SU-DHL-6 (cell line): ENCODE measurements at regions not wholly inside any gene's neighbourhood (a gene's known extent, or its start where the extent isn't known, plus 50 kb on each side); places are given as distances from the start of the nearest gene placed in this dataset.

Source experiments
- H2AFZ ChIP-seq: fragments of 200-600 bp; sonication (generic); 2 replicates; pipeline ENCODE4 v1.6.1; 2014; ENCODE audit warnings: low read depth, mild to moderate bottlenecking, moderate library complexity, mixed read lengths, antibody characterized with exemption, low read length; ENCODE audit not compliant: severe bottlenecking
- H3F3A ChIP-seq: fragments of 200-600 bp; shearing (Covaris generic); 2 replicates; pipeline ENCODE4 v1.6.0; 2016; ENCODE audit warnings: antibody characterized with exemption, mild to moderate bottlenecking; ENCODE audit not compliant: insufficient read depth
- H3K27ac ChIP-seq: fragments of 200-600 bp; sonication (generic); 2 replicates; pipeline ENCODE4 v1.5.1; 2016; ENCODE audit warnings: low read depth, mild to moderate bottlenecking, low read length, moderate library complexity, mixed read lengths
- H3K27me3 ChIP-seq: fragments of 200-600 bp; sonication (generic), shearing (Covaris generic); 2 replicates; pipeline ENCODE4 v1.6.0; 2014; ENCODE audit warnings: mild to moderate bottlenecking, low read length
- H3K36me3 ChIP-seq: fragments of 200-600 bp; sonication (generic); 2 replicates; pipeline ENCODE4 v1.6.1; 2014; ENCODE audit warnings: mild to moderate bottlenecking, low read length, mixed read lengths
- H3K4me2 ChIP-seq: fragments of 300-600, 200-600 bp; shearing (Covaris generic), sonication (generic); 2 replicates; pipeline ENCODE4 v1.6.0; 2014; ENCODE audit warnings: low read length, low read depth, mild to moderate bottlenecking; ENCODE audit not compliant: poor library complexity, severe bottlenecking
- H3K4me3 ChIP-seq: fragments of 200-600 bp; sonication (generic); 2 replicates; pipeline ENCODE4 v1.5.1; 2014; ENCODE audit warnings: antibody characterized with exemption, low read length, mild to moderate bottlenecking, mixed read lengths; ENCODE audit not compliant: insufficient read depth, poor library complexity, severe bottlenecking
- H3K79me2 ChIP-seq: fragments of 200-600 bp; sonication (generic); 2 replicates; pipeline ENCODE4 v1.6.1; 2014; ENCODE audit warnings: mild to moderate bottlenecking, low read length, moderate library complexity; ENCODE audit not compliant: insufficient read depth
- H3K9ac ChIP-seq: fragments of 200-600 bp; sonication (generic); 2 replicates; pipeline ENCODE4 v1.7.0; 2014; ENCODE audit warnings: mild to moderate bottlenecking, low read length
- H3K9me2 ChIP-seq: fragments of 200-600 bp; sonication (generic); replicated peaks from 2 replicates; pipeline ENCODE4 v1.6.1; 2014; ENCODE audit warnings: low read length; ENCODE audit not compliant: insufficient read depth
- H3K9me3 ChIP-seq: fragments of 200-600 bp; sonication (generic); 2 replicates; pipeline ENCODE4 v1.6.1; 2014; ENCODE audit warnings: low read length, mixed read lengths; ENCODE audit not compliant: insufficient read depth
- H4K20me1 ChIP-seq: fragments of 200-600 bp; sonication (generic); 2 replicates; pipeline ENCODE4 v1.6.1; 2014; ENCODE audit warnings: low read depth, mild to moderate bottlenecking, antibody characterized with exemption, low read length, moderate library complexity, mixed read lengths
- CTCF ChIP-seq: fragments of 200-600 bp; sonication (generic); IDR thresholded peaks from one replicate; pipeline ENCODE4 v1.5.1; 2017; ENCODE audit warnings: antibody characterized with exemption, mild to moderate bottlenecking, low read length, moderate library complexity; ENCODE audit not compliant: insufficient read depth, poor library complexity, severe bottlenecking
- EZH2phosphoT487 ChIP-seq: fragments of 200-600 bp; sonication (generic), shearing (Covaris generic); conservative IDR thresholded peaks from 2 replicates; pipeline ENCODE4 v1.6.1; 2018; ENCODE audit warnings: mild to moderate bottlenecking, antibody characterized with exemption, low read length, moderate library complexity, mixed read lengths

- TF ChIP-seq CTCF (no peak), EZH2phosphoT487 (no peak)
These were observed 504.3 kb downstream of the FAM133A start for GRCh38 chrX:94178145-94178788.

GRCh38 chrX:94204524-94204923, 530.5 kb downstream of the FAM133A start:
- Histone ChIP-seq H3F3A (no peaks in the 10 kb centered on the region), H3K36me3 (no peaks in the 10 kb centered on the region), H3K79me2 (no peaks in the 10 kb centered on the region), H3K27me3 (no peaks in the 10 kb centered on the region), H2AFZ (no peak overlapping the region), H3K9me2 (no peaks in the 10 kb centered on the region), H3K4me2 (no peak overlapping the region), H3K9me3 (no peaks in the 10 kb centered on the region), H3K27ac (no peak overlapping the region), H4K20me1 (no peaks in the 10 kb centered on the region), H3K9ac (no peak overlapping the region), H3K4me3 (no peak overlapping the region)
- TF ChIP-seq CTCF (no peak), EZH2phosphoT487 (no peak)

More at GRCh38 chrX:94178145-94178788, 504.3 kb downstream of the FAM133A start:
- H3K27me3 ChIP-seq = no peaks in the 10 kb centered on the region
- H3K36me3 ChIP-seq = no peaks in the 10 kb centered on the region
- H2AFZ ChIP-seq = no peak overlapping the region
- no peak overlapping the region for H3K9ac ChIP-seq
- H3K4me3 ChIP-seq = no peak overlapping the region
- no peaks in the 10 kb centered on the region for H3K79me2 ChIP-seq
- no peaks in the 10 kb centered on the region for H3K9me2 ChIP-seq
- no peaks in the 10 kb centered on the region for H3F3A ChIP-seq
- no peak overlapping the region for H3K4me2 ChIP-seq
- H4K20me1 ChIP-seq = no peaks in the 10 kb centered on the region
- H3K9me3 ChIP-seq = no peaks in the 10 kb centered on the region
- H3K27ac ChIP-seq = no peak overlapping the region

GRCh38 chrX:94216738-94217137, 542.7 kb downstream of the FAM133A start:
- Histone ChIP-seq H3K9ac (no peak overlapping the region), H3K27ac (no peak overlapping the region), H3K4me2 (no peak overlapping the region), H3F3A (no peaks in the 10 kb centered on the region), H3K9me3 (no peaks in the 10 kb centered on the region), H3K9me2 (no peaks in the 10 kb centered on the region), H3K27me3 (no peaks in the 10 kb centered on the region), H2AFZ (no peak overlapping the region), H3K36me3 (no peaks in the 10 kb centered on the region), H4K20me1 (no peaks in the 10 kb centered on the region), H3K4me3 (no peak overlapping the region), H3K79me2 (no peaks in the 10 kb centered on the region)
- TF ChIP-seq CTCF = no peak
- no peak for TF ChIP-seq EZH2phosphoT487
